Mucosa of descending colon (tissue), 3 donors: ENCODE measurements at regions not wholly inside any gene's neighbourhood (a gene's known extent, or its start where the extent isn't known, plus 50 kb on each side); places are given as distances from the start of the nearest gene placed in this dataset.
"Not testable (repeated sequence)": the region's sequence is repeated elsewhere in the genome, so short reads cannot be mapped to it uniquely, and the experiment has no call there.

Source experiments
- ATAC-seq: fragments of 200-7000 bp; cut with Tn5 transposase; one replicate; pipeline ENCODE4 v1.9.1; 2020; ENCODE audit warnings: mild to moderate bottlenecking, moderate library complexity
- DNase-seq, 3 donors: peaks; one replicate each; pipeline ENCODE4 v3.0.0-alpha.2; 2020
- H3K36me3 ChIP-seq: fragments of 200-600 bp; one replicate; pipeline ENCODE4 v1.8.0; 2021; ENCODE audit warnings: low read depth, mild to moderate bottlenecking
- H3K4me1 ChIP-seq: fragments of 200-600 bp; one replicate; pipeline ENCODE4 v1.8.0; 2021; ENCODE audit warnings: low read depth, mild to moderate bottlenecking
- H3K4me3 ChIP-seq: fragments of 200-600 bp; one replicate; pipeline ENCODE4 v1.8.0; 2021; ENCODE audit warnings: mild to moderate bottlenecking
- H3K9me3 ChIP-seq: fragments of 200-600 bp; one replicate; pipeline ENCODE4 v1.8.0; 2021; ENCODE audit warnings: mild to moderate bottlenecking
- CTCF ChIP-seq: fragments of 200-600 bp; IDR thresholded peaks from one replicate; pipeline ENCODE4 v1.8.0; 2022; ENCODE audit warnings: antibody characterized with exemption, mild to moderate bottlenecking
- intact Hi-C, 2 donors: fragments of 100-400 bp; cut with DNase I in 1 of 2; cut with micrococcal nuclease in 1 of 2; formaldehyde crosslinking; loops; one replicate each; pipeline versions ENCODE4 v1.11.0 to v1.11.1; 2022; cut with DNase I, micrococcal nuclease
- donor health status: DM: no; HTN: no; CAD: no; lungs with moderate emphysema.
- donor health status: DM: no; HTN: no; CAD: no.
- donor health status: DM: no; HTN: yes; CAD: no.

DNA sequence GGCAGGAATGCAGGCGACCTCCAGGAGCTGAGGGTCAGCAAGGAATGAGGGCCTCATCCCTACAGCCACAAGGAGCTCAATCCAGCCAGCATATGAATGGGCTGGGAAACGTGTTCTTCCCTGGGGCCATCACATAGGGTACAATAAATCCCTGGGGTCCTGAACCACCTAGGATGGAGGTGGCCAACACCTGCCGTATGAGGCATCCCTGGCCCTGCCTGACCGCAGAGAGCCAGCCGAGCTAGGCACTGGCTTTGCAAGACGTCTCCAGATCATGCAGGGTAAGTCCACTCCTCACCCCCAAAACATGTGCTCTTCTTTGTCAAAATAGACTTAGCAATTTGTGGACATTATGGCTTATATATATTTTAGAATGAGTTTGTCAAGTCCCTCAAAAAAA, 303.7 kb upstream of the DIO3 start:
- ATAC-seq (no peak), DNase-seq (no peak)
- no peak overlapping the region for H3K4me3 ChIP-seq
- no peaks in the 10 kb centered on the region for H3K9me3 ChIP-seq
- no peaks in the 10 kb centered on the region for H3K36me3 ChIP-seq
- TF ChIP-seq CTCF, result no peak
- intact Hi-C loops, result no loop called here
- no peaks in the 10 kb centered on the region for H3K4me1 ChIP-seq

- no peak for ATAC-seq
- no peaks in the 10 kb centered on the region for H3K36me3 ChIP-seq
- H3K4me3 ChIP-seq, result no peak overlapping the region
- H3K4me1 ChIP-seq, result no peaks in the 10 kb centered on the region
- intact Hi-C loops, result no loop called here
- TF ChIP-seq CTCF, result no peak
- no peaks in the 10 kb centered on the region for H3K9me3 ChIP-seq
- DNase-seq, result no peak
These were observed 301.5 kb upstream of the DIO3 start for GRCh38 chr14:101259748-101260147.

- ATAC-seq, H3K4me1 ChIP-seq, H3K9me3 ChIP-seq, H3K4me3 ChIP-seq, DNase-seq, intact Hi-C loops, H3K36me3 ChIP-seq: not testable (repeated sequence)
These were observed 294.9 kb upstream of the DIO3 start for GRCh38 chr14:101266441-101266840.

DNA sequence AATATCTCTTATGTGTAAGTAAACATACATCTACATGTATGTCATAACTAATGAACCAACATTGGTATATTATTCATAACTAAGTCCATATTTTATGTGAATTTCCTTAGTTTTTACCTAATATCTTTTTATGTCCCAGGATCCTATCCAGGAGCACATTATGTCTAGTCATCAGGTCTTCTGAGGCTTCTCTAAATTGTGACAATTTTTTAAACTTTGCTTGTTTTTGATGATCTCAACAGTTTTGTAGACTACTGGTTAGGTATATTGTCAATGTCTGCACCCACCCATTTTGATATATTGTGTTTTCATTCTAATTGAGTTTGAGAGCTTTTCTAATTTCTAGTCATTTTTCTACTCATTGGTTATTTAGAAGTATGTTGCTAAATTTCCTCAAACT, 288.2 kb upstream of the DIO3 start:
- no peak for TF ChIP-seq CTCF
- no peak for ATAC-seq
- Histone ChIP-seq H3K4me3 (no peak overlapping the region), H3K36me3 (no peaks in the 10 kb centered on the region), H3K4me1 (no peaks in the 10 kb centered on the region), H3K9me3 (no peaks in the 10 kb centered on the region)
- intact Hi-C loops, result no loop called here
- no peak for DNase-seq

- Histone ChIP-seq H3K4me3 (no peak overlapping the region), H3K9me3 (no peaks in the 10 kb centered on the region), H3K4me1 (no peaks in the 10 kb centered on the region), H3K36me3 (no peaks in the 10 kb centered on the region)
- intact Hi-C loops, result no loop called here
- ATAC-seq (no peak), DNase-seq (no peak)
- no peak for TF ChIP-seq CTCF
These were observed 284.8 kb upstream of the DIO3 start for GRCh38 chr14:101276309-101277091.

DNA sequence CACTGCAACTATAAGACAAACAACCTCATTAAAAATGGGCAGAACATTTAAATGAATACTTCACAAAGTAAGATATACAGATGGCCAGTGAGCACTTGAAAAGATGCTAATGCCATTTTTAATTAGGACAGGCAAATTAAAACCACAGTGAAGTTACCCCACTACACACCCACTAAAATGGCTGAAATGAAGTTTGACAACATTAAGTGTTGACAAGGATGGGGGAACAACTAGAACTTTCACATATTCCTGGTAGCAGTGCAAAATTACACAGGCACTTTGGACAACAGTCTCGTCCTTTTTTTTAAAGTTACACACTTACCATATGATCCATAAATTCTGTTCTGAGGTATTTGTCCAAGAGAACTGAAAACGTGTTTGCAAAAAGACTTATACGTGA, 278.9 kb upstream of the DIO3 start:
- H3K36me3 ChIP-seq, result no peaks in the 10 kb centered on the region
- intact Hi-C loops, result no loop called here
- H3K4me3 ChIP-seq, result no peak overlapping the region
- no peaks in the 10 kb centered on the region for H3K4me1 ChIP-seq
- ATAC-seq (no peak), DNase-seq (no peak)
- no peak for TF ChIP-seq CTCF
- no peaks in the 10 kb centered on the region for H3K9me3 ChIP-seq
